CD4-positive, alpha-beta T cell (primary cell): ENCODE measurements at regions not wholly inside any gene's neighbourhood (a gene's known extent, or its start where the extent isn't known, plus 50 kb on each side); places are given as distances from the start of the nearest gene placed in this dataset.

ENCODE experiments used
- ATAC-seq: fragments of 200-7000 bp; cut with Tn5 transposase; one replicate; pipeline ENCODE4 v1.10.0; 2022; ENCODE audit warnings: mild to moderate bottlenecking; ENCODE audit not compliant: poor library complexity
- CTCF ChIA-PET: fragments of 350-600 bp; sonication (Branson Sonifier 250); formaldehyde crosslinking; loops from one replicate; lab custom pipeline; 2021; ENCODE audit warnings: antibody characterized with exemption, inconsistent platforms; lab: Charles Lee
- POLR2A ChIA-PET: fragments of 350-600 bp; sonication (Branson Sonifier 250); formaldehyde crosslinking; loops from one replicate; lab custom pipeline; 2021; ENCODE audit warnings: antibody characterized with exemption, inconsistent platforms; lab: Charles Lee
- DNase-seq, 14 experiments: peaks; one replicate each; pipeline ENCODE4 v3.0.0-alpha.2; 2013 to 2020; ENCODE audit warnings: mixed read lengths in 2 of 14
- H3K27ac ChIP-seq, 2 donors: one replicate each; pipeline versions ENCODE4 v1.5.1 to v1.7.0; 2013; ENCODE audit warnings: low read length in 2 of 2, low read depth in 1 of 2, mild to moderate bottlenecking in 1 of 2
- H3K27me3 ChIP-seq, 2 experiments: 1 replicate in 1 of 2; 2 replicates in 1 of 2; pipeline versions ENCODE4 v1.6.1 to v1.7.0; 2013; ENCODE audit warnings: low read length in 2 of 2, control low read depth in 1 of 2, mild to moderate bottlenecking in 1 of 2, moderate library complexity in 1 of 2; ENCODE audit not compliant: insufficient read depth in 2 of 2, control insufficient read depth in 1 of 2
- H3K36me3 ChIP-seq: one replicate; pipeline ENCODE4 v1.6.1; 2013; ENCODE audit warnings: low read length, control low read depth; ENCODE audit not compliant: insufficient read depth
- H3K4me1 ChIP-seq: one replicate; pipeline ENCODE4 v1.6.1; 2013; ENCODE audit warnings: low read length, control low read depth; ENCODE audit not compliant: insufficient read depth
- H3K4me3 ChIP-seq: one replicate; pipeline ENCODE4 v1.5.1; 2013; ENCODE audit warnings: mild to moderate bottlenecking, low read length, moderate library complexity
- H3K9me3 ChIP-seq, 2 experiments: 1 replicate in 1 of 2; 2 replicates in 1 of 2; pipeline versions ENCODE4 v1.6.1 to v1.7.0; 2013; ENCODE audit warnings: low read length in 2 of 2, mild to moderate bottlenecking in 2 of 2, control low read depth in 1 of 2, moderate library complexity in 1 of 2; ENCODE audit not compliant: control insufficient read depth in 1 of 2, insufficient read depth in 1 of 2
- H3K27ac Mint-ChIP-seq: one replicate; pipeline ENCODE4 v1.8.0; 2020; ENCODE audit warnings: mixed read lengths
- H3K27me3 Mint-ChIP-seq: one replicate; pipeline ENCODE4 v1.8.0; 2021; ENCODE audit warnings: mixed read lengths
- H3K36me3 Mint-ChIP-seq: one replicate; pipeline ENCODE4 v1.8.0; 2021; ENCODE audit warnings: low read depth, mixed read lengths
- H3K4me1 Mint-ChIP-seq: one replicate; pipeline ENCODE4 v1.8.0; 2021; ENCODE audit warnings: low read depth, mixed read lengths
- H3K4me3 Mint-ChIP-seq: one replicate; pipeline ENCODE4 v1.8.0; 2020; ENCODE audit warnings: mild to moderate bottlenecking, mixed read lengths
- H3K9me3 Mint-ChIP-seq: one replicate; pipeline ENCODE4 v1.8.0; 2020; ENCODE audit warnings: mixed read lengths
- CTCF ChIP-seq: fragments of 200-600 bp; IDR thresholded peaks from one replicate; pipeline ENCODE4 v1.8.0; 2022; ENCODE audit warnings: antibody characterized with exemption, mild to moderate bottlenecking
- intact Hi-C, 2 experiments: fragments of 100-400 bp; cut with DNase I in 1 of 2; cut with micrococcal nuclease in 1 of 2; formaldehyde crosslinking; loops; one replicate each; pipeline versions ENCODE4 v1.15.1 to v1.9.0; 2023 to 2025; cut with DNase I, micrococcal nuclease

GRCh38 chr6:71463061-71463460 is 174.4 kb downstream of the OGFRL1 start:
- Histone ChIP-seq H3K4me1 (no peaks in the 10 kb centered on the region), H3K4me3 (no peak overlapping the region), H3K9me3 (peaks cover 0 to 5% of the 10 kb centered on the region in 2 experiments), H3K36me3 (no peaks in the 10 kb centered on the region), H3K27me3 (no peaks in the 10 kb centered on the region), H3K27ac (no peak overlapping the region)
- Mint-ChIP-seq H3K4me3 (no peak overlapping the region), H3K27ac (no peak overlapping the region), H3K9me3 (peaks cover 6% of the 10 kb centered on the region), H3K27me3 (no peaks in the 10 kb centered on the region), H3K36me3 (no peaks in the 10 kb centered on the region), H3K4me1 (no peaks in the 10 kb centered on the region)
- ChIA-PET POLR2A (no interaction called here), CTCF (no interaction called here)
- intact Hi-C loops = no loop called here
- ATAC-seq = no peak
- no peak for TF ChIP-seq CTCF
- DNase-seq = no peak

DNA sequence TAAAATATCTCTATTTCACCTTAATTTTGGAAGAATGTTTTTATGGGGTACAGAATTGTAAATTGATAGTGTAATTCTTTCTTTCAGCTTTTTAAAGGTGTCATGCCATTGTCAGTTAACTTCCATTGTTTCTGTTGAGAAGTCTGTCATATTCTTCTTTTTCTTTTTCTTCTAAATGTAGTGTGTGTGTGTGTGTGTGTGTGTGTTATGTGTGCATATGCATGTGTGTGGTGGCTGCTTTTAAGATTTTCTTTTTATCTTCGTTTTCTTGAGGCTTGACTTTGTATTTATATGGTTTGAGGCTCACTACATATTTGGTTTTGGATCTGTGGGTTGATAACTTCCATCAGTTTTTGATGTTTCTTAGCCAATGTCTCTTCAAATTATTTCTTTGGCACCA is 176.5 kb downstream of the OGFRL1 start:
- intact Hi-C loops = no loop called here
- Histone ChIP-seq H3K4me1 (no peaks in the 10 kb centered on the region), H3K27me3 (no peaks in the 10 kb centered on the region), H3K36me3 (no peaks in the 10 kb centered on the region), H3K27ac (no peak overlapping the region), H3K4me3 (no peak overlapping the region), H3K9me3 (peaks cover 0 to 5% of the 10 kb centered on the region in 2 experiments)
- DNase-seq (no peak), ATAC-seq (no peak)
- no peak overlapping the region for H3K4me3 Mint-ChIP-seq
- peaks cover 6% of the 10 kb centered on the region for H3K9me3 Mint-ChIP-seq
- ChIA-PET POLR2A (no interaction called here), CTCF (no interaction called here)
- H3K27me3 Mint-ChIP-seq = no peaks in the 10 kb centered on the region
- no peak for TF ChIP-seq CTCF
- no peaks in the 10 kb centered on the region for H3K4me1 Mint-ChIP-seq
- H3K36me3 Mint-ChIP-seq = no peaks in the 10 kb centered on the region
- no peak overlapping the region for H3K27ac Mint-ChIP-seq

DNA sequence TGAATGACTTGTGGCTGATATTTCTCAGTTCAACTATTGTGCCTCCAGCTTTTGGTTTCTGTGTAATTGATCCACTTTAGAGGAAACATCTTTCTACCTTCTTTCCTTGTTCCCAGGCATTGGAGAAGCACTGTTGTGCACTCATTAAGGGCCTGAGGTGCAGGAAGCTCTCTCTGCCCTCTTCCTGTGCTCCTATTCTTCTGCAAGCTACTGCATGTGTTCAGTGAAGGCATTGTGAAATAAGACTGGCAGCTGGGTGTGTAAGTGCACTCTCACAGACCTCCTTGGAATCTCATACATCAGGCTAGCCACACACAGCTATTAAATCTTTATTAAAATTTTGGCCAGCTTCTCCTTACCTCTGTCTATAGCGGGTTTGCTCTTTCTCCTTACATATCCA is 177.8 kb downstream of the OGFRL1 start:
- ChIA-PET CTCF (no interaction called here), POLR2A (no interaction called here)
- no peak for DNase-seq
- ATAC-seq = no peak
- Histone ChIP-seq H3K4me3 (no peak overlapping the region), H3K9me3 (peaks cover 0 to 5% of the 10 kb centered on the region in 2 experiments), H3K36me3 (no peaks in the 10 kb centered on the region), H3K27ac (no peak overlapping the region), H3K4me1 (no peaks in the 10 kb centered on the region), H3K27me3 (no peaks in the 10 kb centered on the region)
- Mint-ChIP-seq H3K9me3 (peaks cover 6% of the 10 kb centered on the region), H3K27ac (no peak overlapping the region), H3K36me3 (no peaks in the 10 kb centered on the region), H3K27me3 (no peaks in the 10 kb centered on the region), H3K4me3 (no peak overlapping the region), H3K4me1 (no peaks in the 10 kb centered on the region)
- intact Hi-C loops = no loop called here
- TF ChIP-seq CTCF = no peak
